PC-9 (cell line): ENCODE measurements at regions not wholly inside any gene's neighbourhood (a gene's known extent, or its start where the extent isn't known, plus 50 kb on each side); places are given as distances from the start of the nearest gene placed in this dataset.

Source experiments
- BruUV-seq: library from RNA; stranded (reverse); fragments of 400-500 nt; replicated peaks from 2 replicates; lab custom pipeline; 2021; lab: Mats Ljungman, UMichigan
- CTCF ChIA-PET: fragments of 300-600 bp; sonication (Branson Sonifier 250); formaldehyde crosslinking; loops from one replicate; lab custom pipeline; 2022; ENCODE audit warnings: antibody characterized with exemption; lab: Charles Lee
- POLR2A ChIA-PET: fragments of 300-600 bp; sonication (Branson Sonifier 250); formaldehyde crosslinking; loops from one replicate; lab custom pipeline; 2022; ENCODE audit warnings: antibody characterized with exemption; ENCODE audit not compliant: unreplicated experiment; lab: Charles Lee
- DNase-seq, 2 experiments: peaks; one replicate each; pipeline versions ENCODE4 v3.0.0 to v3.0.0-alpha.2; 2015 to 2022; ENCODE audit warnings: mixed read lengths in 1 of 2
- H2AFZ ChIP-seq: fragments of 200-600 bp; sonication (generic); 2 replicates; pipeline ENCODE4 v1.8.1; 2017; ENCODE audit warnings: antibody characterized with exemption
- H3F3A ChIP-seq: fragments of 200-600 bp; sonication (generic); 2 replicates; pipeline ENCODE4 v1.8.1; 2017; ENCODE audit warnings: antibody characterized with exemption, mild to moderate bottlenecking, low read depth; ENCODE audit not compliant: insufficient read depth
- H3K27ac ChIP-seq: fragments of 200-600 bp; sonication (generic); 2 replicates; pipeline ENCODE4 v1.6.1; 2016; ENCODE audit warnings: mixed run types
- H3K27me3 ChIP-seq: fragments of 200-600 bp; sonication (generic); 2 replicates; pipeline ENCODE4 v1.6.1; 2016; ENCODE audit warnings: low read depth, mixed run types; ENCODE audit not compliant: insufficient read depth
- H3K36me3 ChIP-seq: fragments of 200-600 bp; sonication (generic); 2 replicates; pipeline ENCODE4 v1.6.1; 2016; ENCODE audit warnings: low read depth, mixed run types
- H3K4me1 ChIP-seq: fragments of 200-600 bp; sonication (generic); replicated peaks from 2 replicates; pipeline ENCODE4 v1.6.1; 2016; ENCODE audit warnings: mixed run types; ENCODE audit not compliant: insufficient read depth
- H3K4me2 ChIP-seq: fragments of 200-600 bp; sonication (generic); 2 replicates; pipeline ENCODE4 v1.6.1; 2017; ENCODE audit warnings: mixed run types
- H3K4me3 ChIP-seq: fragments of 200-600 bp; sonication (generic); 2 replicates; pipeline ENCODE4 v1.6.1; 2016; ENCODE audit warnings: mixed run types
- H3K79me2 ChIP-seq: fragments of 200-600 bp; sonication (generic); 2 replicates; pipeline ENCODE4 v1.6.1; 2017; ENCODE audit warnings: low read depth, mixed run types
- H3K9me2 ChIP-seq: fragments of 200-600 bp; sonication (generic); 2 replicates; pipeline ENCODE4 v1.8.1; 2017; ENCODE audit warnings: mild to moderate bottlenecking; ENCODE audit not compliant: insufficient read depth
- H3K9me3 ChIP-seq: fragments of 200-600 bp; sonication (generic); 2 replicates; pipeline ENCODE4 v1.8.1; 2016; ENCODE audit warnings: low read depth; ENCODE audit not compliant: insufficient read depth
- H4K20me1 ChIP-seq: fragments of 200-600 bp; sonication (generic); 2 replicates; pipeline ENCODE4 v1.8.1; 2017; ENCODE audit not compliant: insufficient read depth
- CTCF ChIP-seq: fragments of 200-600 bp; sonication (generic); conservative IDR thresholded peaks from 2 replicates; pipeline ENCODE4 v1.6.1; 2017; ENCODE audit warnings: mixed run types, antibody characterized with exemption, mild to moderate bottlenecking, moderate library complexity
- EZH2 ChIP-seq: fragments of 200-600 bp; sonication (generic); IDR thresholded peaks from 2 replicates; pipeline ENCODE4 v1.8.0; 2017; ENCODE audit warnings: antibody characterized with exemption, low read depth
- intact Hi-C: fragments of 100-400 bp; cut with micrococcal nuclease; formaldehyde crosslinking; loops from one replicate; pipeline ENCODE4 v1.10.0; 2022; ENCODE audit not compliant: unreplicated experiment

- TF ChIP-seq EZH2 (no peak), CTCF (no peak)
- no TSS peak for BruUV-seq
- no peak overlapping the region for H3K4me2 ChIP-seq
- no peak overlapping the region for H3K27ac ChIP-seq
- no peaks in the 10 kb centered on the region for H3F3A ChIP-seq
- H3K27me3 ChIP-seq = no peaks in the 10 kb centered on the region
- no peak overlapping the region for H2AFZ ChIP-seq
- POLR2A ChIA-PET = no interaction called here
- intact Hi-C loops = no loop called here
- H3K9me2 ChIP-seq = no peaks in the 10 kb centered on the region
- H4K20me1 ChIP-seq = no peaks in the 10 kb centered on the region
- no peaks in the 10 kb centered on the region for H3K79me2 ChIP-seq
- H3K4me3 ChIP-seq = no peak overlapping the region
- CTCF ChIA-PET = no interaction called here
- H3K4me1 ChIP-seq = no peaks in the 10 kb centered on the region
- no peak for DNase-seq
- no peaks in the 10 kb centered on the region for H3K9me3 ChIP-seq
- no peaks in the 10 kb centered on the region for H3K36me3 ChIP-seq
Measured at GRCh38 chr14:84375235-84375634, 1154.7 kb upstream of the FLRT2 start.

- no TSS peak for BruUV-seq
- H3K36me3 ChIP-seq = no peaks in the 10 kb centered on the region
- CTCF ChIA-PET = no interaction called here
Measured at GRCh38 chr14:84390010-84390409, 1139.9 kb upstream of the FLRT2 start.

DNA sequence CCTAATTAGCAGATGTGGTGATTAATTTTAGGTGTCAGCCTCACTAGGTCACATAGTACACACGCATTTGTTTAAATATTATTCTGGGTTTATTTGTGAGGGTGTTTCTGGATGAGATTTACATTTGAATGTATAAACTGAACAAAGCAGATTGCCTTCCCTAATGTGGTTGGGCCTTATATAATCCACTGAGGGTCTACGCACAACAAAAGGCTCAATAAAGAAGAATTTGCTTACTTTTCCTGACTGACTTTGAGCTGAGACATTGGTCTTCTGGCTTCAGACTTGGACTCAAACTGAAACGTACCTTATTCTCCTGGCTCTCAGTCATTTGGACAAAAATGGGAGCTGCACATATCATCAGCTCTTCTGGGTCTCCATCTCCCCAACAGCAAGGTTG is 1132.3 kb upstream of the FLRT2 start:
- no peaks in the 10 kb centered on the region for H3K79me2 ChIP-seq
- no peak overlapping the region for H3K4me2 ChIP-seq
- intact Hi-C loops = no loop called here
- ChIA-PET CTCF (no interaction called here), POLR2A (no interaction called here)
- H3K27ac ChIP-seq = no peak overlapping the region
- no peaks in the 10 kb centered on the region for H3F3A ChIP-seq
- no peaks in the 10 kb centered on the region for H3K9me2 ChIP-seq
- H4K20me1 ChIP-seq = no peaks in the 10 kb centered on the region
- no peak for DNase-seq
- BruUV-seq = no TSS peak
- H3K4me3 ChIP-seq = no peak overlapping the region
- H3K4me1 ChIP-seq = 0 out of 2 replicates have a peak, but pooled peaks cover 2% of the 10 kb centered on the region
- H2AFZ ChIP-seq = no peak overlapping the region
- H3K36me3 ChIP-seq = no peaks in the 10 kb centered on the region
- no peak for TF ChIP-seq CTCF
- no peak for TF ChIP-seq EZH2
- no peaks in the 10 kb centered on the region for H3K9me3 ChIP-seq
- no peaks in the 10 kb centered on the region for H3K27me3 ChIP-seq

More at GRCh38 chr14:84390010-84390409, 1139.9 kb upstream of the FLRT2 start:
- H3F3A ChIP-seq = no peaks in the 10 kb centered on the region
- intact Hi-C loops = no loop called here
- no peaks in the 10 kb centered on the region for H3K79me2 ChIP-seq
- H3K9me3 ChIP-seq = no peaks in the 10 kb centered on the region
- no peak for TF ChIP-seq EZH2
- no peak for TF ChIP-seq CTCF
- H4K20me1 ChIP-seq = no peaks in the 10 kb centered on the region
- no peak overlapping the region for H2AFZ ChIP-seq
- H3K27ac ChIP-seq = no peak overlapping the region
- H3K27me3 ChIP-seq = no peaks in the 10 kb centered on the region
- H3K4me2 ChIP-seq = no peak overlapping the region
- DNase-seq = no peak
- H3K9me2 ChIP-seq = no peaks in the 10 kb centered on the region
- POLR2A ChIA-PET = no interaction called here
- H3K4me1 ChIP-seq = no peaks in the 10 kb centered on the region
- H3K4me3 ChIP-seq = no peak overlapping the region
